CD4-positive, CD25-positive, alpha-beta regulatory T cell (primary cell): ENCODE measurements at regions not wholly inside any gene's neighbourhood (a gene's known extent, or its start where the extent isn't known, plus 50 kb on each side); places are given as distances from the start of the nearest gene placed in this dataset.

Source experiments
- ATAC-seq, 2 donors: fragments of 150-1000 bp; cut with Tn5 transposase; one replicate each; pipeline ENCODE4 v1.10.0; 2021; ENCODE audit warnings: low read depth in 2 of 2, moderate number of reproducible peaks in 2 of 2, moderate library complexity in 1 of 2
- DNase-seq, 3 donors: peaks; one replicate each; pipeline versions ENCODE4 v3.0.0 to v3.0.0-alpha.2; 2012 to 2022; ENCODE audit warnings: mixed read lengths in 1 of 3
- H3K27ac ChIP-seq: one replicate; pipeline ENCODE4 v1.7.0; 2013; ENCODE audit warnings: mild to moderate bottlenecking, low read length; ENCODE audit not compliant: insufficient read depth, poor library complexity, severe bottlenecking
- H3K27me3 ChIP-seq: one replicate; pipeline ENCODE4 v1.7.0; 2013; ENCODE audit warnings: low read length; ENCODE audit not compliant: control insufficient read depth, insufficient read depth
- H3K36me3 ChIP-seq: one replicate; pipeline ENCODE4 v1.7.0; 2013; ENCODE audit warnings: mild to moderate bottlenecking, low read length, moderate library complexity; ENCODE audit not compliant: control insufficient read depth, insufficient read depth
- H3K4me1 ChIP-seq: 2 replicates; pipeline ENCODE4 v1.7.0; 2013; ENCODE audit warnings: mild to moderate bottlenecking, low read length; ENCODE audit not compliant: insufficient read depth, control insufficient read depth, poor library complexity, severe bottlenecking
- H3K4me3 ChIP-seq: one replicate; pipeline ENCODE4 v1.7.0; 2013; ENCODE audit warnings: low read depth, mild to moderate bottlenecking, low read length, moderate library complexity
- H3K9me3 ChIP-seq, 2 experiments: 1 replicate in 1 of 2; 2 replicates in 1 of 2; pipeline ENCODE4 v1.7.0; 2013; ENCODE audit warnings: low read length in 2 of 2, mild to moderate bottlenecking in 1 of 2, moderate library complexity in 1 of 2; ENCODE audit not compliant: control insufficient read depth in 2 of 2
- H3K27ac Mint-ChIP-seq, 3 donors: one replicate each; pipeline ENCODE4 v1.8.0; 2020 to 2022; ENCODE audit warnings: mild to moderate bottlenecking in 3 of 3, mixed read lengths in 3 of 3, moderate library complexity in 2 of 3
- H3K27me3 Mint-ChIP-seq: one replicate; pipeline ENCODE4 v1.8.0; 2022; ENCODE audit warnings: mild to moderate bottlenecking, mixed read lengths
- H3K36me3 Mint-ChIP-seq: one replicate; pipeline ENCODE4 v1.8.0; 2020; ENCODE audit warnings: mixed read lengths
- H3K4me1 Mint-ChIP-seq, 4 donors: one replicate each; pipeline ENCODE4 v1.8.0; 2020 to 2022; ENCODE audit warnings: mixed read lengths in 4 of 4, mild to moderate bottlenecking in 1 of 4
- H3K4me3 Mint-ChIP-seq, 4 donors: one replicate each; pipeline ENCODE4 v1.8.0; 2020 to 2022; ENCODE audit warnings: mild to moderate bottlenecking in 4 of 4, mixed read lengths in 4 of 4, moderate library complexity in 3 of 4
- H3K9me3 Mint-ChIP-seq, 7 donors: one replicate each; pipeline ENCODE4 v1.8.0; 2020 to 2022; ENCODE audit warnings: mixed read lengths in 7 of 7, mild to moderate bottlenecking in 3 of 7, moderate library complexity in 2 of 7

DNA sequence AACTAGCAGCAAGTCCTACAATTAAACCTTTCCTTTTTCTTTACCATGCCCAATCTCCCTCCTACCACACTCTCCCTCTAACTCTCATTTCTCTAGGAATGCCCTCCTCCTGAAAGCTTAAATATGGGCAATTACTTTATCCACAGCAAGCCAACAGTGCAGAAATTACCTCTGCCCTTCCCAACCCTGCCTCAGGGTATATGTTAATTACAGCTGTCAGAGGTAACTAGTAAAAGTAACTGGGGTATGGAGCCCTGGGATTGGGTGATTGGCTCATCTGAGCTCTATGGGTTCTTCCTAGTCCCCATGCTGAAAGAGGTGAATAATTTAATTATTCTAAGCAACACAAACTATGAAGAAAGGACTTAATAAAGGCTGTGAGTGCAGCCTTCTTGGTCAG is 478.9 kb upstream of the NMUR2 start:
- ATAC-seq (no peak), DNase-seq (no peak)
- Histone ChIP-seq H3K36me3 (no peaks in the 10 kb centered on the region), H3K27ac (no peak overlapping the region), H3K4me3 (no peak overlapping the region), H3K9me3 (no peaks in the 10 kb centered on the region), H3K27me3 (no peaks in the 10 kb centered on the region), H3K4me1 (no peaks in the 10 kb centered on the region)
- Mint-ChIP-seq H3K27me3 (no peaks in the 10 kb centered on the region), H3K9me3 (peaks cover 0 to 8% (median 3%) of the 10 kb centered on the region in 7 donors), H3K4me1 (no peaks in the 10 kb centered on the region), H3K27ac (no peak overlapping the region), H3K4me3 (no peak overlapping the region), H3K36me3 (no peaks in the 10 kb centered on the region)

GRCh38 chr5:152900332-152900731 is 495.3 kb upstream of the NMUR2 start:
- Mint-ChIP-seq H3K4me3 (no peak overlapping the region), H3K27me3 (no peaks in the 10 kb centered on the region), H3K4me1 (no peaks in the 10 kb centered on the region), H3K9me3 (peaks cover 0 to 22% (median 3%) of the 10 kb centered on the region in 7 donors), H3K27ac (no peak overlapping the region), H3K36me3 (no peaks in the 10 kb centered on the region)
- Histone ChIP-seq H3K27me3 (no peaks in the 10 kb centered on the region), H3K27ac (no peak overlapping the region), H3K36me3 (no peaks in the 10 kb centered on the region), H3K4me1 (no peaks in the 10 kb centered on the region), H3K4me3 (no peak overlapping the region), H3K9me3 (no peaks in the 10 kb centered on the region)
- DNase-seq = no peak
- no peak for ATAC-seq

DNA sequence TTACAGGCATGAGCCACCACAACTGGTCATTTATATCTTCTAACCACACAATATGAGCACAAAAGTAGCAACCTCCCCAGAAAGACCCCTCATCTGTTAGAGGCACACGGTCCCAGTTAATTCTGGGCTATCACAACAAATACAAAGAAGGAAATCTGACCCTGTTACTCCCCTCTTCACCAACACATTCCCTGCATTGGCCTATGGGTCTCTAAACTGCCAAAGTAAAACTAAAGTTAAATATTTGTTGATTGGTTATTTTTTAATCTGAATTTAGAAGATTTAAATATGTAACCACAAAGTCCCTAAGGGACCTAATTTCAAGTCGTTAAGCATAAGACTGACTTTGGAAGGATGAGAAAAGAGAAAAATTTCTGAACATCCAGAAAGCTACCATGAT is 496.7 kb upstream of the NMUR2 start:
- ATAC-seq = no peak
- peaks cover 0 to 18% (median 2%) of the 10 kb centered on the region in 7 donors for H3K9me3 Mint-ChIP-seq
- no peak for DNase-seq
- no peaks in the 10 kb centered on the region for H3K9me3 ChIP-seq
- no peaks in the 10 kb centered on the region for H3K36me3 ChIP-seq
- H3K4me1 ChIP-seq = no peaks in the 10 kb centered on the region
- no peaks in the 10 kb centered on the region for H3K27me3 Mint-ChIP-seq
- H3K27ac ChIP-seq = no peak overlapping the region
- no peak overlapping the region for H3K4me3 Mint-ChIP-seq
- no peaks in the 10 kb centered on the region for H3K27me3 ChIP-seq
- no peak overlapping the region for H3K27ac Mint-ChIP-seq
- H3K4me1 Mint-ChIP-seq = no peaks in the 10 kb centered on the region
- no peaks in the 10 kb centered on the region for H3K36me3 Mint-ChIP-seq
- H3K4me3 ChIP-seq = no peak overlapping the region

DNA sequence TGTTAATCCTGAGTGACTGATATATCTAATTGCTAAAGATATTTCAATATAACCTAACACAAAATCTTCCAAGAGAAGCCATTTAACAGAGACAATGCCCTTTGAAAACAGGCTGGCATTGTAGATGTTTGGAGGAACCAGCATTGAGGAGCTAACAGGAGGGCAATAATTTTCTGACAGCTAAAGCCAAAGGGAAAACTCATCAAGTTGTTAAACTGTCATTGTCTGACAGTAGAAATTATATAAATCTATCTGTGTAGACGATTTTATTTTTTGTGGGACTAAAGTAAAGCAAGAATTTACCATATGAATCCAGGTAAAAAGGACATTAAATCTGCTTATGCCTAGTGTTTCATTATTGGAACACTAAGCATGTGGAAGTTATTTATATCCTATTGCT is 500.2 kb upstream of the NMUR2 start:
- no peak overlapping the region for H3K4me3 ChIP-seq
- Mint-ChIP-seq H3K27me3 (no peaks in the 10 kb centered on the region), H3K4me1 (no peaks in the 10 kb centered on the region), H3K4me3 (no peak overlapping the region), H3K9me3 (peaks cover 0 to 21% (median 2%) of the 10 kb centered on the region in 7 donors), H3K27ac (no peak overlapping the region), H3K36me3 (no peaks in the 10 kb centered on the region)
- no peaks in the 10 kb centered on the region for H3K9me3 ChIP-seq
- no peak overlapping the region for H3K27ac ChIP-seq
- DNase-seq (no peak), ATAC-seq (no peak)
- H3K4me1 ChIP-seq = no peaks in the 10 kb centered on the region
- no peaks in the 10 kb centered on the region for H3K27me3 ChIP-seq
- no peaks in the 10 kb centered on the region for H3K36me3 ChIP-seq

GRCh38 chr5:152907488-152908245 is 502.6 kb upstream of the NMUR2 start:
- no peak overlapping the region for H3K27ac ChIP-seq
- no peak overlapping the region for H3K27ac Mint-ChIP-seq
- H3K4me1 ChIP-seq = no peaks in the 10 kb centered on the region
- no peaks in the 10 kb centered on the region for H3K27me3 ChIP-seq
- peaks cover 0 to 13% (median 7%) of the 10 kb centered on the region in 7 donors for H3K9me3 Mint-ChIP-seq
- H3K36me3 ChIP-seq = no peaks in the 10 kb centered on the region
- H3K36me3 Mint-ChIP-seq = no peaks in the 10 kb centered on the region
- DNase-seq (no peak), ATAC-seq (no peak)
- H3K4me3 Mint-ChIP-seq = no peak overlapping the region
- no peaks in the 10 kb centered on the region for H3K27me3 Mint-ChIP-seq
- no peak overlapping the region for H3K4me3 ChIP-seq
- no peaks in the 10 kb centered on the region for H3K4me1 Mint-ChIP-seq
- H3K9me3 ChIP-seq = no peaks in the 10 kb centered on the region

- no peaks in the 10 kb centered on the region for H3K27me3 ChIP-seq
- H3K4me3 ChIP-seq = no peak overlapping the region
- no peak for DNase-seq
- H3K9me3 ChIP-seq = no peaks in the 10 kb centered on the region
- H3K36me3 ChIP-seq = no peaks in the 10 kb centered on the region
- H3K27ac Mint-ChIP-seq = no peak overlapping the region
- no peaks in the 10 kb centered on the region for H3K27me3 Mint-ChIP-seq
- no peak for ATAC-seq
- no peaks in the 10 kb centered on the region for H3K4me1 ChIP-seq
- no peaks in the 10 kb centered on the region for H3K36me3 Mint-ChIP-seq
- H3K4me3 Mint-ChIP-seq = no peak overlapping the region
- H3K4me1 Mint-ChIP-seq = no peaks in the 10 kb centered on the region
- no peak overlapping the region for H3K27ac ChIP-seq
- H3K9me3 Mint-ChIP-seq = peaks cover 2 to 15% (median 8%) of the 10 kb centered on the region in 7 donors
These were observed 507.8 kb upstream of the NMUR2 start for GRCh38 chr5:152912924-152913323.

DNA sequence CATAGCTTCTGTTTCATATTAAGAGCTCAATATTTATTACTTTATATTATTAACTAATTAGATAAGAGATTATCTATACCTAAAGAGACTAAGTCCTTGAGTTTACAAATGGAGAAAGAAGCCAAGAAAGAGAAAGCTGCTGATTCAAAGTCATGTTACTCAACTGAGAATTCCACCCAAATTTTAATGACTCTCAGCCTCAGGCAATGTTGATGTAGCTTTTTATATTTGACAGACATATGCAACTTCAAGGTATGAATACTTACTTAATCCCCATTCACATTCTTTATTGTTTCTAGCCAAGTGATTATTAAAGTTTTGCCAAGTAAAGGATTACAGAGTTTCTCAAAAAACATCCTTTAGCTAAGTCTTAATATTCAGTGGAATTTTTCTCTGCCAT is 527.5 kb upstream of the NMUR2 start:
- Mint-ChIP-seq H3K4me1 (no peaks in the 10 kb centered on the region), H3K4me3 (no peak overlapping the region), H3K36me3 (no peaks in the 10 kb centered on the region), H3K9me3 (peaks cover 2 to 13% (median 4%) of the 10 kb centered on the region in 7 donors), H3K27me3 (peaks cover 4% of the 10 kb centered on the region), H3K27ac (no peak overlapping the region)
- no peak for ATAC-seq
- Histone ChIP-seq H3K27ac (no peak overlapping the region), H3K4me1 (no peaks in the 10 kb centered on the region), H3K9me3 (peaks cover 0 to 5% of the 10 kb centered on the region in 2 experiments), H3K36me3 (no peaks in the 10 kb centered on the region), H3K4me3 (no peak overlapping the region), H3K27me3 (no peaks in the 10 kb centered on the region)
- DNase-seq = no peak

DNA sequence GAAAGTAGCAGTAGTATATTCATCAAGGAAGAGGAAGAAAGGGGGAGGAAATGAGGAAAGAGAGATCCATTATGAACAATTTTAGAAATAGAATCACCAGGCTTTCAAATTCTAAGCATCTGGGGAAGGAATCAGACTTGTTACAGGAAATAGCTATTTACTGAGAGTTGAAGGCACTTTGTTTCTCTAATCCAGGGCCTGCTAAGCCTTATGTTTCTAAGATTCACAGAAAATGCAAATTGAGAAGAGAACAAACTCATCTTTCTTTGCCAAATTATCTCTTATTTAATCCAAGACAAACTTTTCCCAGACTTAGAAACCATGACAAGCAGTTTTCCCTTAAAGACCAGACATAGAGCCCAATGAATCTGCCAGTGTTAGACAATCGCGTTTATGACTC is 528.0 kb upstream of the NMUR2 start:
- H3K27ac ChIP-seq = no peak overlapping the region
- no peaks in the 10 kb centered on the region for H3K36me3 ChIP-seq
- no peak overlapping the region for H3K4me3 Mint-ChIP-seq
- H3K4me1 ChIP-seq = no peaks in the 10 kb centered on the region
- no peak overlapping the region for H3K4me3 ChIP-seq
- H3K27me3 Mint-ChIP-seq = peaks cover 4% of the 10 kb centered on the region
- H3K9me3 Mint-ChIP-seq = peaks cover 3 to 18% (median 6%) of the 10 kb centered on the region in 7 donors
- no peaks in the 10 kb centered on the region for H3K36me3 Mint-ChIP-seq
- no peak for DNase-seq
- no peaks in the 10 kb centered on the region for H3K27me3 ChIP-seq
- H3K27ac Mint-ChIP-seq = no peak overlapping the region
- ATAC-seq = no peak
- H3K9me3 ChIP-seq = peaks cover 0 to 5% of the 10 kb centered on the region in 2 experiments
- H3K4me1 Mint-ChIP-seq = no peaks in the 10 kb centered on the region
